Fibroblast of gingiva (primary cell): ENCODE measurements at regions not wholly inside any gene's neighbourhood (a gene's known extent, or its start where the extent isn't known, plus 50 kb on each side); places are given as distances from the start of the nearest gene placed in this dataset.

ENCODE experiments used
- DNase-seq: peaks from one replicate; pipeline ENCODE4 v3.0.0-alpha.2; 2011; ENCODE audit warnings: low read depth

DNA sequence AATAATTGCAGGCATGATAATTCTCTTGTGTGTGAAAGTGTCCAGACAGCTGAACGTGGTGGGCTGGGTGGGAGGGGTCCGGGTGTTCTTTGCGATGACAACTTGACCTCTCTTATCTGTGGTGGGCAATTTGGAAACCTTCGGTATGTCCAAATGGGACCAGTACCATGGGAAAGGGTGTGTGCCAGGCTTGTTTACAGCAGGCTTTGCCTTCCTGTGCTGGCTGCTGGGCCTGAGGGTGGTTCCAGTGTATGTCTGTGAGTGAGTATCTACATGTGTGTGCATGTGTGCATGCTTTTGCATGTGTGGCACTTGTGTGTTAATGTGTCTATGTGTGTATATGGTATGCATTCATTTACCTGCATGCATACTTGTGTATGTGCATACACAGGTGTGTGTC is 166.4 kb downstream of the GADD45G start:
- no peak for DNase-seq

DNA sequence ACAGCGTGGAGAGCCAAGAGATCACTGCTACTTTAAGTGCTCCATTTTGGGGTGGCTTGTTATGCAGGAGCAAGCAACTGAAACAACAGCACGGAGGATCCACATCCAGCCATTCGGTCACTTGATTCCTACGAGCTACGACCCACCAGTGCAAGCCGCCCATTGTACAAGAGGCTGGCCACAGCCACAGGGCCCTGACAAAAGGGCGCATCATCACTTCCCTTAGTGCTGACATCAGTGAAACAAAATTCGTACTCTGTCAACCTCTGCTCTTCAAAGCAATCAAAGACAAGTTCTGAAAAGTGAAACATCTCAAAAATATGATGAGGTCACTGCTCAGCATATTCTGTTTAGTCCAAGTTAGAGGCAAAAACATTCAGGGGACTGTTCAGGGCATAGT is 168.4 kb downstream of the GADD45G start:
- no peak for DNase-seq

DNA sequence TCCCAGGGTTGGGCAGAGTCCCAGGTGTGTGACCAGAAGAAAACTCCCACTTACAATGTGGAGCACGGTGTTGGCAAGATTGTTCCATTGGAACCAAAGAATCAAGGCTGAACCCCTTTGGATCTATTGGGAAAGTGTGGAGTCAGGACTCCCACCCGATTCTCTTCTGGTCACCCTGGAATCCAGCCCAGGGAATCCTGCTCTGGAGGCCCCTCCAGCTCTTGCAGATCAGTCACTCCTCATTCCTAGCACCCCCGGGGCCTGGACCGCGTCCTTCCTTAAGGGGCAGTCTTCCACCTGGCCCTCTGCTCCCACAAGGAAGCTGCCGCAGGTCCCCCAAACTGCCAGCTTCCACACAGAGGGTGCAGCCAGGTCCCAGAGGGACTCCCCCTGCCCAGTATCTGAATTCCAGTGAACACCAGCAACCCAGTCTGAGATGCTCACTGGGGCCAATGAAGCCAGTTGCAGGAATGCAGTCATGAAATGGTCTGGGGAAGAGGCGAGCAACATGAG is 170.1 kb downstream of the GADD45G start:
- DNase-seq = no peak

- no peak for DNase-seq
These were observed 170.8 kb downstream of the GADD45G start for GRCh38 chr9:89775641-89776040.

- no peak for DNase-seq
These were observed 172.1 kb downstream of the GADD45G start for GRCh38 chr9:89776795-89777525.

DNA sequence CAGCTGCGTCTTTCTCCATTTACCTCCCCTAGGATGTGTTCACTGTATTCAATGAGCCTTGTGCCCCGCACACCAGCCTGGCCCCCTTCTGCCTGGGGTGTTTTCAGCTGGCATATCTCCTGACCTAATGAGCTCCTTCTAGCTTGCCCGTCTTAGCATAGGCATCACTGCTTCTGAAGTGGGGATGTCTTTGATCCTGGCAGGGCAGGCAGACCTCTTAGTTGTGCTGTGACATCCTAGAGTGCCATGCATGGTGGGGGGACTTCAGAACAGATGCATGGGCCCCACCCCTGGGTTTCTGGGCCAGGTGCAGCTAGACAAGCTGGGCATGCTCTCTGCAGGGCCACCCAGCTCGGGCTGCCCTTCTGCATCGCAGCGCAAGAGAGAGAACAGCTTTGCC is 172.7 kb downstream of the GADD45G start:
- no peak for DNase-seq

GRCh38 chr9:89778100-89779090 is 173.6 kb downstream of the GADD45G start:
- DNase-seq = no peak

- DNase-seq = no peak
These were observed 174.8 kb downstream of the GADD45G start for GRCh38 chr9:89779405-89780203.

DNA sequence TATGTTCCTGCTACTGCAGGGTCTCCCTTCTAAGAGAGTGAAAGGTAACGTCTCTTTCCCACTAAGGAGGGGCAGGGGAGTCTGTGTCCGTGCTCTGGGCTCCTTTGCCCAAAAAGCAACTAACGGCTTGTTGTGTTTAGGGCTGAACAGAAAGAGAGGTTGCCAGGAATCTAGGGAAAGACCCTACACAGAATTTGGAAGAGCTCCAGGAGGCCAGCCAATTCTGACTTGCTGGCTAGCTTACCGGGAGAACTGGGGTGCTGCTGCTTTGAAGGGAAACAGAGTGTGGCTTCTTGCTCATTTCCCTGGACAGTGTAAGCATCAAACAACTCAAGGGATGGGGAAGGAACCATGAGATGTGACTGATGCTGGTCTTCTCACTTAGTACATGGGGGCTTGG is 176.1 kb downstream of the GADD45G start:
- DNase-seq = no peak

DNA sequence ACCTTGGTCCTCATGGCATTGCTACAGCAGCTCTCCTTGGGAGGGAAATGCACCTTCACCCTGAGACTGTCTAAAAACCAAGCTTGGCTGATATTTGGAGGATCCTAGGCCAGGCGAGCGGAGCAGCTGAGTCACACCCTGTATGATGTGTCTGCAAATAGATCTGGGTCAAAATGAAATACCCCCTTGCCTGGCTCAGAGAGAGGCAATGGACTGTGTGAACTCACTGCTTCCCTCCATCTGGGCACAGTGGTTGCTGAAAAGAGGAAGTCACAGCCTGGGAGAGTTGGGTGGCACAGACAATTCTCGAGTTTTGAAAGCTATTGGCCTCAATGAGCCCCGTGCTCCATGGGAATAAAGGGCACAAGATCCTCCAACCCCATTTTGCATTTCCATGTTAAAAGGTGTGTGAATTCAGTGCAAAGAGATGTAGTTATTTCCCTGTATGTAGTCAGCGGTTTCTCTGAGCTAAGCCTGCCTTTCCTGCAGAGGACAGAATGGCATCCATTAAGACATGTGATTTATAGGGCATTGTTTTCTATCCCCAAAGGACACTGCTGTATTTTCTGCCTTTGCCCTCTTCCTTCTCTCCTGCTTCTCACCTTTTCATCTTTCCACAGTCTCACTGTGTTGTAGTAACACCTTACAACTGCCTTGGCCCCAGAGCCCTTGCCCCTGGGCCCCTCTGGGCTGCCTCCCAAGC is 177.2 kb downstream of the GADD45G start:
- DNase-seq = no peak

DNA sequence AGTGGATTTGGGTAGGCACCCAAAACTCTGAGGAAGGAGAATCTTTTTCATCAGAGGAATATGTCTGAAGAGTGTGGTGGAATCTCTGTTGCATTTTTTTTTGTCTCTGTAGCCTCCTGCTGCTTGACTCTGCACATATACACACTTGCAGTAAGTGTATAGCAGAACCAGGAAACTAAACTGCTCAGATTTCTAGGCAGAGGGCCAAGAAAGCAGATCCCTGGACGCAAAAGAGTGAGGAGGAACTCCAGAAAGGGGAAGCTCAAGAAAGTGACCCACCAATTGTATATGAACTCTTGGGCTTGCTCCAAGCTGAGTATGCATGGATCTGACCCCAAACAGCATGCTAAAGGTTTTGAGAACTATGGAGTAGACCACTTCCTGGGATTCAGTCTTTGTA is 181.8 kb downstream of the GADD45G start:
- no peak for DNase-seq

DNA sequence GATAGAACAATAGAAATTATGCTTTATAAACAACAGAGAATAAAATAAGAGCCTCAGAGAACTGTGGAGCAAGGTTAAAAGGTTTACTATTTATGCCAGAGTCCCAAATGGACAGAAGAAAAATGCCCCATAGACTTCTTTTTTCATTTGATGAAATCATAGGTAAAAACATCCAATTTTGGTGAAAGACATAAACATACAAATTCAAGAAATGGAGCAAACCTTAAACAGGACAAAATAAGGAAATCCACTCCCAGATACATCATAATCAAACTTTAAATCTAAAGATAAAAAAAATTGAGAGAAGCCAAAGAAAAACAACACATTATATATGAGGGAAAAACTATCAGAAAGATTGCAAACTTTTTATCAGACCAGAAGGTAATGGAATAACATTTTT is 182.8 kb downstream of the GADD45G start:
- DNase-seq = no peak

GRCh38 chr9:89788434-89788833 is 183.6 kb downstream of the GADD45G start:
- no peak for DNase-seq

DNA sequence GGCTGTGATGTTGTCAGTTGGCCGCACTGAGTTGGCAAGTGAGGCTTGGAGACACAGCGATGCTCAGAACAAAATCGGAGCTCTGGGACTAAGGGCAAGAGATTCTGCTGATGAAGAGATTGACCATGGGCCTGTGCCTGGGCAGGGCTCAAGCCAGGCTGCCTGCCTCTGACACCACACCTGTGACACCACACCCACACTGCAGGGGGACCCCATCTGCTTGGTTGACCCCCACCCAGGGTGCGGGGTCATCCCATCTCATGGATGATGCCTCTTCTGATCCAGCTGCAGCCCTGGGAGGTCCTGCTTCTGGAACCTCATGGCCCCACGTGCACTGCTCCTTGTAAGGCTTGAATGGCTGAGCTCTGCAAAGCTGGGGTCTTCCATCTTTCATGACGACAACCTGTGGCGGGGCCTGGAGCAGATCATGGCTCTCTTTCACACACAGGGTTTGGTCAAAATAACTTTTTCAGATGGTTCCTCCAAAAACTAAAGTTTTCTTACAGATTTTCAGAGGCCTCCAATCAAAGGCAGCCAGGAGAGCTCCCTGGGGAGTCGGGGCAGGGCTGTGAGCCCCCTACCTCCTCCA is 185.2 kb downstream of the GADD45G start:
- DNase-seq = no peak

- no peak for DNase-seq
These were observed 185.8 kb downstream of the GADD45G start for GRCh38 chr9:89790542-89791109.

DNA sequence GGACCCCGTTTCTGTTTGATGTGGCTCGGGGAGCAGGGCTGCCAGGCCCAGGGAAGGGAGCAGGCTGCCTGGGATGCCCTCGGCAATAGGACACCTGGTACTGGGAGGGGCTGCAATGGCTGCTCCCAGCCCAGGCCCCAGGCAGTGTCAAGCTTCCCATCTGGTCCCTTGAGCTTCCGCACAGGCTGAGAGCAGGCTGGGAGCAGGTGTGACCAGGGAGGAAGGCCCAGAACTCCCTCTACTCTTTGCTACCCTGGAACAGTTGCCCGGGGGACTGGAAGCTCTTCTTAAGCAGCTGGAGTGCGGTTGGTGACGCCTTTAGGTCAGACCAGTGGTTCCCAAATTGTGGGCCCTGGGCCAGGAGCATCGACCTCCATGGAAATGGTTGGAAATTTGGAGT is 186.9 kb downstream of the GADD45G start:
- no peak for DNase-seq

- no peak for DNase-seq
These were observed 187.6 kb downstream of the GADD45G start for GRCh38 chr9:89792189-89793123.

- DNase-seq = no peak
These were observed 188.3 kb downstream of the GADD45G start for GRCh38 chr9:89793124-89793495.

GRCh38 chr9:89793551-89793950 is 188.7 kb downstream of the GADD45G start:
- no peak for DNase-seq

DNA sequence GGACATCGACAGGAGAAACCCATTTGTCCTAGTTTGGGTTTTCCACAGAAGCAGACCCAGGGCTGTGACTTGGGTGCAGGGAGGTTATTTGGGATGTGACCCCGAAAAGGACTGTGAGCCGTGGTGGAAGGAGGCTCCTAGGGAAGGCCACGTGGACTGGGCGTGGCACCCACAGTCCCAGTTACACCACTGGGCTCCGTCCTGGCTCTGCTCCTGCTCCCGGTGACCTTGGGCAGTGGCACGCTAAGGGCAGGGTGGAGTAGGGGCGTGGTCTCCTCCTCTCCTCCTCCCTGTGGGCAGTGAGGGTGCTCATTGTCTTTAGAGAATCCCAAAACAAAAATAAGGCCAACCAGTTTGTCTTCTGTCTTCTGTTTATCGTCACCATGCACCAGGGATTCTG is 190.1 kb downstream of the GADD45G start:
- no peak for DNase-seq
